HS-27A (cell line): ENCODE measurements at regions not wholly inside any gene's neighbourhood (a gene's known extent, or its start where the extent isn't known, plus 50 kb on each side); places are given as distances from the start of the nearest gene placed in this dataset.
"Not testable (repeated sequence)": the region's sequence is repeated elsewhere in the genome, so short reads cannot be mapped to it uniquely, and the experiment has no call there.

Experiments
- DNase-seq: peaks from one replicate; pipeline ENCODE4 v3.0.0-alpha.2; 2012; ENCODE audit warnings: low read depth, missing footprints

GRCh38 chr4:33625748-33626147 is 2618.6 kb downstream of the ARAP2 start:
- no peak for DNase-seq

- DNase-seq, result no peak
Measured at GRCh38 chr4:33626221-33626620, 2618.1 kb downstream of the ARAP2 start.

GRCh38 chr4:33628296-33628695 is 2616.0 kb downstream of the ARAP2 start:
- no peak for DNase-seq

- DNase-seq, result no peak
Measured at GRCh38 chr4:33649015-33649414, 2595.3 kb downstream of the ARAP2 start.

- no peak for DNase-seq
Measured at GRCh38 chr4:33649471-33649870, 2594.8 kb downstream of the ARAP2 start.

- no peak for DNase-seq
Measured at GRCh38 chr4:33650036-33650435, 2594.3 kb downstream of the ARAP2 start.

GRCh38 chr4:33658971-33659370 is 2585.3 kb downstream of the ARAP2 start:
- DNase-seq, result no peak

- no peak for DNase-seq
Measured at GRCh38 chr4:33661636-33662035, 2582.7 kb downstream of the ARAP2 start.

GRCh38 chr4:33685939-33686338 is 2558.4 kb downstream of the ARAP2 start:
- no peak for DNase-seq

- no peak for DNase-seq
Measured at GRCh38 chr4:33696041-33696440, 2548.3 kb downstream of the ARAP2 start.

- no peak for DNase-seq
Measured at GRCh38 chr4:33696586-33696985, 2547.7 kb downstream of the ARAP2 start.

- DNase-seq, result no peak
Measured at GRCh38 chr4:33709247-33709646, 2535.1 kb downstream of the ARAP2 start.

GRCh38 chr4:33711826-33712225 is 2532.5 kb downstream of the ARAP2 start:
- DNase-seq, result no peak

GRCh38 chr4:33714971-33715370 is 2529.3 kb downstream of the ARAP2 start:
- DNase-seq, result no peak

- peak; percentile 46 for DNase-seq
Measured at GRCh38 chr4:33715841-33716395, 2528.4 kb downstream of the ARAP2 start.

- DNase-seq, result no peak
Measured at GRCh38 chr4:33722254-33722653, 2522.1 kb downstream of the ARAP2 start.

- no peak for DNase-seq
Measured at GRCh38 chr4:33722800-33723516, 2521.4 kb downstream of the ARAP2 start.

- no peak for DNase-seq
Measured at GRCh38 chr4:33724685-33725084, 2519.6 kb downstream of the ARAP2 start.

GRCh38 chr4:33725861-33726260 is 2518.5 kb downstream of the ARAP2 start:
- no peak for DNase-seq

GRCh38 chr4:33737726-33738125 is 2506.6 kb downstream of the ARAP2 start:
- no peak for DNase-seq

- no peak for DNase-seq
Measured at GRCh38 chr4:33739884-33740632, 2504.3 kb downstream of the ARAP2 start.

- not testable (repeated sequence) for DNase-seq
Measured at GRCh38 chr4:33740871-33741270, 2503.4 kb downstream of the ARAP2 start.

GRCh38 chr4:33746979-33747378 is 2497.3 kb downstream of the ARAP2 start:
- DNase-seq, result no peak
